HG02642 (cell line): ENCODE measurements at regions not wholly inside any gene's neighbourhood (a gene's known extent, or its start where the extent isn't known, plus 50 kb on each side); places are given as distances from the start of the nearest gene placed in this dataset.
"Not testable (repeated sequence)": the region's sequence is repeated elsewhere in the genome, so short reads cannot be mapped to it uniquely, and the experiment has no call there.

Source experiments
- ATAC-seq: cut with Tn5 transposase; IDR thresholded peaks from one replicate; pipeline ENCODE4 v1.9.1; 2021; ENCODE audit warnings: mild to moderate bottlenecking; ENCODE audit not compliant: unreplicated experiment, poor library complexity

- ATAC-seq: not testable (repeated sequence)
These were observed 76.4 kb upstream of the TMSB4Y start for GRCh38 chrY:13627323-13627722.

- ATAC-seq: no peak
These were observed 87.8 kb upstream of the TMSB4Y start for GRCh38 chrY:13615943-13616304.

DNA sequence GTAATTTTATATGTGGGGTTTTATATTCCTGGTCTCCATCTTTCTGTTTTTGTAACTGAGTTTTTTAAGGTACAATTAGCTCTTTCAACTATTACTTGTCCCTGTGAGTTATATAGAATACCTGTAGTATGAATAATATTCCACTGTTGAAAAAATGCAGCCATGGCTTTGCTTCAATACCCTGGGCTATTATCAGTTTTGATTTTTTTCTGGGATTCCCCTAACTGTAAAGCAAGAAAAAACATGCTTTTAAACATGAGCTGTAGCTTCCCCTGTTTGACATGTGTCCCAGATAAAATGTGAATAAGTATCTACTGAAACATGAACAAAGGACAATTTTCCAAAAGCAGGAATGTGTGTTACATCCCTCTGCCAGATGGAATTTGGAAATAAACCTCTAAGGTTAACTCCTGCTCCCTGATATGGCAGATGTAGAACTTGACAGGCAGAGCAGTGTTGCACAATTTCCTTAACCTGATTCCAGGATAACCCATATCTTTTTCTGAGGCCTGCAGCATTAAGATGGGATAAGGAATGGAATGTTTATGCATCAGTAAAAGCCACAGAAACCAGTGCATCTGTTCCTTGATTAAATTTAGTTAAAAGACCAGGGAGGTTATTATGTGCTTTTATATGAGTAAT lies 88.3 kb upstream of the TMSB4Y start:
- no peak for ATAC-seq

DNA sequence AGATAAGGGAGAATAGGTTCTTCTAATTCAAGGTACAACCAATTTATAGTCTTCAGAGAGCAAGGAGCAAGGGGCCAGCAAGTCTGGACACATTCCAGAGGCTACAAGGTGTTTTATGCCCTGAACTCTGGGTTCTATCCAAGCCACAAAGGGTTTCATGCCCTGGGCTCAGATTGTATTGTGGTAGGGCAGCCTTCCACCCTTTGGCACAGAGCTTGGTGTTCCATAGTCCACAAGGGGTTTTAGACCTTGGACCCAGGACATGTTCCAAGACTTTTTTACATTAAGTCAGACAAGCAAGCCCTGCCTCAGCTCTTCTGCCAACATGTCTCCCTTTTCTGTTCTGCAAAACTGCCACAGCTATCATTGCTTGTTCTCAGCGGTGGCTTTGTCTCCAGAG lies 90.8 kb upstream of the TMSB4Y start:
- ATAC-seq: no peak

- no peak for ATAC-seq
These were observed 91.7 kb upstream of the TMSB4Y start for GRCh38 chrY:13611965-13612364.

GRCh38 chrY:13592450-13592849 lies 111.2 kb upstream of the TMSB4Y start:
- no peak for ATAC-seq

GRCh38 chrY:13570931-13571330 lies 91.1 kb upstream of the UTY start:
- not testable (repeated sequence) for ATAC-seq

DNA sequence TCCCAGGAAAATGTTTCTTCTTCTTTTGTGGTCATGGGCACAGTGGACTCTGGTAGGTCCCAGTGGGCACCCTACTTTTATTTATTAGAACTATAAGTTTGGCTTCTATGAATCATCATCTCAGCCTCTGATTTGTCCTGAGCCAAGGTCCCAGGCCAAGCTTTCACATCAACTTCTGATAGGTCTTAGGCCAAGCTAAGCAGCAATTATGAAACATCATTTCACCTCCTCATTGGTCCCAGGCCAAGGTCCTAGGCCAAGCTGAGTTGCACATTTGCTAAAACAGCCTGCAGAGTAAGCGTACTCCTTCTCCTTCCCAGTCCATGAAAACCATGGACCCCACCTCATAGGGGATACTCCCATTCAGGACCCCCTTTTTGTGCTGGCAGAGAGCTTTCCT lies 87.4 kb upstream of the UTY start:
- no peak for ATAC-seq

GRCh38 chrY:13554949-13555348 lies 75.1 kb upstream of the UTY start:
- no peak for ATAC-seq

DNA sequence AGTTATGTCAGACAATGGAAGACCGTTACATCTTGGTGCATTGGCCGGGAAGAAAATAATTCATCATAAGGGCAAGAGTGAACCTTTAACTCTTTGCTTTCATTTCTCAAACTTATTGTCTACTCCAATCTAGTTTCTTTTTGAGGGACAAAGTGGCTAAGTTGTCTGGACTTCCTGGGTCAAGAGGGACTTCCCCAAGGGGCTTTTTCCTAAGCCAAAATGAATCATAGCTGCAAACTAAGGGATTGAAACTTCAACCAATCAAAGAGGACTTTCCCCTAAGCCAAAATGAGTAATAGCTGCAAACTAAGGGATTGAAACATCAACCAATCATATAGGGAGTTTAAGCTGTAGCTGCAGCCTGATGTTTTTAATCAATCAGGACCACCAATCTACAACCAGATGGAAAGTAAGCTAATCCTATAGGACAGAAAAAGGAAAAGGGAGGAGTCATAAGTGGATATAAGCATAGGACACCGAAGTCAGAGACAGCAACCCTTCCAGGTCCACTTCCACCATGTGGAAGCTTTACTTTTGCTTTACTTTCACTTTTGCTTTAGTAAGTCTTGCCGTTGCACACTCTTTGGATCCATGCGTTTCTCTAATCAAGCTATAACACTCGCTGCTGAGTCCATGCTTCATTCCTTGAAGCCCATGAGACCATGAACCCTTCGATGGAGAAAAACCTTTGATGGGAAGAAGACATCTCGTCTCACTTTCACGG lies 72.7 kb upstream of the UTY start:
- ATAC-seq: peak; percentile 61

GRCh38 chrY:13551246-13551645 lies 71.4 kb upstream of the UTY start:
- no peak for ATAC-seq

GRCh38 chrY:13544491-13544890 lies 64.7 kb upstream of the UTY start:
- no peak for ATAC-seq

GRCh38 chrY:13537919-13538318 lies 58.1 kb upstream of the UTY start:
- no peak for ATAC-seq
